ENCODE measurements at regions not wholly inside any gene's neighbourhood (a gene's known extent, or its start where the extent isn't known, plus 50 kb on each side); places are given as distances from the start of the nearest gene placed in this dataset.

- TF ChIP-seq CTCF (IDR thresholded peaks at IDR 0.05; ENCODE audit: low read depth, low read length) (no peak), EZH2phosphoT487 (IDR thresholded peaks at IDR 0.05; ENCODE audit: low read depth) (no peak)
Observed at GRCh38 chr5:103623425-103623824, 60.8 kb upstream of the NUDT12 start.
